KMS-11 (cell line): ENCODE measurements at regions not wholly inside any gene's neighbourhood (a gene's known extent, or its start where the extent isn't known, plus 50 kb on each side); places are given as distances from the start of the nearest gene placed in this dataset.

Source experiments
- H2AFZ ChIP-seq: fragments of 200-600 bp; sonication (generic); 2 replicates; pipeline ENCODE4 v1.6.1; 2016; ENCODE audit warnings: antibody characterized with exemption, mixed run types, low read depth
- H3K27ac ChIP-seq: fragments of 200-600 bp; sonication (generic); 2 replicates; pipeline ENCODE4 v1.6.1; 2016; ENCODE audit warnings: mild to moderate bottlenecking, mixed run types
- H3K27me3 ChIP-seq: fragments of 200-600 bp; sonication (generic); 2 replicates; pipeline ENCODE4 v1.6.1; 2017; ENCODE audit warnings: mild to moderate bottlenecking, low read depth, mixed run types, moderate library complexity; ENCODE audit not compliant: insufficient read depth
- H3K36me3 ChIP-seq: fragments of 200-600 bp; sonication (generic); 2 replicates; pipeline ENCODE4 v1.6.1; 2017; ENCODE audit warnings: mild to moderate bottlenecking, mixed run types; ENCODE audit not compliant: insufficient read depth
- H3K4me1 ChIP-seq: fragments of 200-600 bp; sonication (generic); 2 replicates; pipeline ENCODE4 v1.6.1; 2016; ENCODE audit warnings: mild to moderate bottlenecking, low read depth, mixed run types; ENCODE audit not compliant: poor library complexity, severe bottlenecking
- H3K4me2 ChIP-seq: fragments of 200-600 bp; sonication (generic); 2 replicates; pipeline ENCODE4 v1.7.0; 2016; ENCODE audit warnings: mild to moderate bottlenecking, mixed run types
- H3K4me3 ChIP-seq: fragments of 200-600 bp; sonication (generic); IDR thresholded peaks from 2 replicates; pipeline ENCODE4 v1.6.1; 2017; ENCODE audit warnings: low read depth, low read length, mixed read lengths; ENCODE audit not compliant: insufficient read depth
- H3K79me2 ChIP-seq: fragments of 200-600 bp; sonication (generic); 2 replicates; pipeline ENCODE4 v1.6.1; 2016; ENCODE audit warnings: low read depth, mixed run types; ENCODE audit not compliant: insufficient read depth
- H3K9ac ChIP-seq: fragments of 200-600 bp; sonication (generic); 2 replicates; pipeline ENCODE4 v1.6.1; 2016; ENCODE audit warnings: mild to moderate bottlenecking, mixed run types
- H4K20me1 ChIP-seq: fragments of 200-600 bp; sonication (generic); 2 replicates; pipeline ENCODE4 v1.6.1; 2016; ENCODE audit warnings: mild to moderate bottlenecking, mixed run types; ENCODE audit not compliant: insufficient read depth
- CTCF ChIP-seq: fragments of 200-600 bp; sonication (generic); conservative IDR thresholded peaks from 2 replicates; pipeline ENCODE4 v1.6.1; 2017; ENCODE audit warnings: low read depth, mild to moderate bottlenecking, antibody characterized with exemption, low read length, moderate library complexity, mixed read lengths

- Histone ChIP-seq H3K36me3 (no peaks in the 10 kb centered on the region), H3K4me1 (peaks cover 4% of the 10 kb centered on the region), H3K4me3 (no peak overlapping the region), H3K27me3 (no peaks in the 10 kb centered on the region), H3K79me2 (no peaks in the 10 kb centered on the region), H2AFZ (no peak overlapping the region), H3K4me2 (no peak overlapping the region), H3K27ac (no peak overlapping the region), H3K9ac (no peak overlapping the region), H4K20me1 (no peaks in the 10 kb centered on the region)
- no peak for TF ChIP-seq CTCF
These were observed 58.3 kb upstream of the AMPD3 start for GRCh38 chr11:10396771-10397170.

- Histone ChIP-seq H2AFZ (no peak overlapping the region), H4K20me1 (no peaks in the 10 kb centered on the region)
These were observed 57.7 kb upstream of the AMPD3 start for GRCh38 chr11:10397226-10397987.

GRCh38 chr11:10398525-10398924 lies 56.5 kb upstream of the AMPD3 start:
- H4K20me1 ChIP-seq, result no peaks in the 10 kb centered on the region
- H3K27ac ChIP-seq, result no peak overlapping the region
- no peak overlapping the region for H3K4me2 ChIP-seq
- peaks cover 4% of the 10 kb centered on the region for H3K4me1 ChIP-seq
- no peaks in the 10 kb centered on the region for H3K36me3 ChIP-seq
- no peak overlapping the region for H3K9ac ChIP-seq
- H3K79me2 ChIP-seq, result no peaks in the 10 kb centered on the region
- no peaks in the 10 kb centered on the region for H3K27me3 ChIP-seq
- no peak overlapping the region for H3K4me3 ChIP-seq
- no peak overlapping the region for H2AFZ ChIP-seq
- no peak for TF ChIP-seq CTCF

More at GRCh38 chr11:10397226-10397987, 57.7 kb upstream of the AMPD3 start:
- no peak overlapping the region for H3K4me3 ChIP-seq
- peaks cover 4% of the 10 kb centered on the region for H3K4me1 ChIP-seq
- no peak overlapping the region for H3K4me2 ChIP-seq
- H3K9ac ChIP-seq, result no peak overlapping the region
- no peaks in the 10 kb centered on the region for H3K79me2 ChIP-seq
- no peak for TF ChIP-seq CTCF
- no peak overlapping the region for H3K27ac ChIP-seq
- H3K36me3 ChIP-seq, result no peaks in the 10 kb centered on the region
- H3K27me3 ChIP-seq, result no peaks in the 10 kb centered on the region

- no peaks in the 10 kb centered on the region for H3K36me3 ChIP-seq
- no peaks in the 10 kb centered on the region for H4K20me1 ChIP-seq
- H3K79me2 ChIP-seq, result no peaks in the 10 kb centered on the region
- no peak overlapping the region for H3K4me2 ChIP-seq
- H3K9ac ChIP-seq, result no peak overlapping the region
- no peak overlapping the region for H3K27ac ChIP-seq
- H2AFZ ChIP-seq, result no peak overlapping the region
- H3K27me3 ChIP-seq, result no peaks in the 10 kb centered on the region
- H3K4me3 ChIP-seq, result no peak overlapping the region
- TF ChIP-seq CTCF, result no peak
- peaks cover 5% of the 10 kb centered on the region for H3K4me1 ChIP-seq
These were observed 54.2 kb upstream of the AMPD3 start for GRCh38 chr11:10400856-10401255.
